H9 (cell line): ENCODE measurements at regions not wholly inside any gene's neighbourhood (a gene's known extent, or its start where the extent isn't known, plus 50 kb on each side); places are given as distances from the start of the nearest gene placed in this dataset.

Experiments used
- DNase-seq: peaks from one replicate; pipeline ENCODE4 v3.0.0-alpha.2; 2017
- H2AFZ ChIP-seq: one replicate; pipeline ENCODE4 v1.6.1; 2013; ENCODE audit warnings: mild to moderate bottlenecking, low read length, control low read depth, moderate library complexity
- H2AK5ac ChIP-seq: 2 replicates; pipeline ENCODE4 v1.6.1; 2013; ENCODE audit warnings: low read length, control low read depth, mixed read lengths; ENCODE audit not compliant: insufficient read length
- H2BK120ac ChIP-seq: one replicate; pipeline ENCODE4 v1.6.1; 2013; ENCODE audit warnings: low read depth, mild to moderate bottlenecking, low read length, control low read depth, inconsistent platforms; ENCODE audit not compliant: poor library complexity, severe bottlenecking
- H2BK12ac ChIP-seq: 2 replicates; pipeline ENCODE4 v1.6.1; 2013; ENCODE audit warnings: low read length, control low read depth, mixed read lengths, low read depth; ENCODE audit not compliant: insufficient read length
- H2BK15ac ChIP-seq: 2 replicates; pipeline ENCODE4 v1.6.1; 2013; ENCODE audit warnings: low read depth, low read length, control low read depth
- H2BK20ac ChIP-seq: one replicate; pipeline ENCODE4 v1.6.1; 2013; ENCODE audit warnings: low read depth, mild to moderate bottlenecking, low read length, control low read depth, inconsistent platforms; ENCODE audit not compliant: poor library complexity, severe bottlenecking
- H2BK5ac ChIP-seq: 2 replicates; pipeline ENCODE4 v1.6.1; 2013; ENCODE audit warnings: low read length, control low read depth, mixed read lengths; ENCODE audit not compliant: insufficient read length
- H3K14ac ChIP-seq: 2 replicates; pipeline ENCODE4 v1.6.1; 2013; ENCODE audit warnings: low read length, control low read depth; ENCODE audit not compliant: insufficient read depth
- H3K18ac ChIP-seq: 2 replicates; pipeline ENCODE4 v1.6.1; 2013; ENCODE audit warnings: low read depth, mild to moderate bottlenecking, mixed read lengths, low read length, control low read depth; ENCODE audit not compliant: insufficient read length
- H3K23ac ChIP-seq: 2 replicates; pipeline ENCODE4 v1.6.1; 2013; ENCODE audit warnings: low read length, control low read depth, mixed read lengths, low read depth; ENCODE audit not compliant: insufficient read length
- H3K23me2 ChIP-seq: 2 replicates; pipeline ENCODE4 v1.6.1; 2013; ENCODE audit warnings: low read depth, mild to moderate bottlenecking, mixed read lengths, low read length, control low read depth; ENCODE audit not compliant: insufficient read length, poor library complexity, severe bottlenecking
- H3K27ac ChIP-seq: 2 replicates; pipeline ENCODE4 v1.5.1; 2013; ENCODE audit warnings: low read length, control low read depth, mixed read lengths, low read depth; ENCODE audit not compliant: insufficient read length
- H3K27me3 ChIP-seq: 2 replicates; pipeline ENCODE4 v1.6.1; 2013; ENCODE audit warnings: low read length, control low read depth, inconsistent platforms; ENCODE audit not compliant: insufficient read depth
- H3K4ac ChIP-seq: 2 replicates; pipeline ENCODE4 v1.6.1; 2013; ENCODE audit warnings: low read depth, mild to moderate bottlenecking, control low read depth, inconsistent platforms, low read length, moderate library complexity
- H3K4me1 ChIP-seq: 2 replicates; pipeline ENCODE4 v1.6.1; 2013; ENCODE audit warnings: low read length, control low read depth, inconsistent platforms; ENCODE audit not compliant: insufficient read depth
- H3K4me2 ChIP-seq: 2 replicates; pipeline ENCODE4 v1.6.1; 2013; ENCODE audit warnings: low read length, control low read depth, mixed read lengths; ENCODE audit not compliant: insufficient read length, insufficient read depth
- H3K56ac ChIP-seq: 2 replicates; pipeline ENCODE4 v1.6.1; 2013; ENCODE audit warnings: low read depth, mild to moderate bottlenecking, mixed read lengths, low read length, control low read depth; ENCODE audit not compliant: insufficient read length
- H3K79me1 ChIP-seq: 2 replicates; pipeline ENCODE4 v1.6.1; 2013; ENCODE audit warnings: low read depth, mild to moderate bottlenecking, moderate library complexity, low read length, control low read depth, inconsistent platforms; ENCODE audit not compliant: insufficient read depth, poor library complexity, severe bottlenecking
- H3K79me2 ChIP-seq: 2 replicates; pipeline ENCODE4 v1.6.1; 2013; ENCODE audit warnings: low read length, control low read depth, inconsistent platforms; ENCODE audit not compliant: insufficient read depth
- H3K9ac ChIP-seq: 2 replicates; pipeline ENCODE4 v1.6.1; 2013; ENCODE audit warnings: low read length, control low read depth, mixed read lengths; ENCODE audit not compliant: insufficient read length; ENCODE audit errors: extremely low read depth
- H3K9me3 ChIP-seq: one replicate; pipeline ENCODE4 v1.6.1; 2013; ENCODE audit warnings: low read depth, low read length, inconsistent platforms; ENCODE audit not compliant: control insufficient read depth
- H3T11ph ChIP-seq: one replicate; pipeline ENCODE4 v1.6.1; 2013; ENCODE audit warnings: mild to moderate bottlenecking, low read length, control low read depth, inconsistent platforms
- H4K20me1 ChIP-seq: one replicate; pipeline ENCODE4 v1.6.1; 2013; ENCODE audit not compliant: control insufficient read depth, insufficient read length, insufficient read depth
- H4K5ac ChIP-seq: 2 replicates; pipeline ENCODE4 v1.6.1; 2013; ENCODE audit warnings: low read depth, mild to moderate bottlenecking, mixed read lengths, low read length, control low read depth; ENCODE audit not compliant: insufficient read length
- H4K8ac ChIP-seq: replicated peaks from 2 replicates; pipeline ENCODE4 v1.6.1; 2013; ENCODE audit warnings: low read length, control low read depth, mixed read lengths, low read depth; ENCODE audit not compliant: insufficient read length
- H4K91ac ChIP-seq: 2 replicates; pipeline ENCODE4 v1.6.1; 2013; ENCODE audit warnings: low read depth, mild to moderate bottlenecking, moderate library complexity, mixed read lengths, low read length, control low read depth; ENCODE audit not compliant: insufficient read length
- H3K27ac Mint-ChIP-seq, 3 experiments: 2 replicates in 2 of 3; 3 replicates in 1 of 3; pipeline ENCODE4 v1.8.0; 2020 to 2021; ENCODE audit warnings: mixed read lengths in 3 of 3, mild to moderate bottlenecking in 1 of 3, moderate library complexity in 1 of 3
- H3K27me3 Mint-ChIP-seq: 2 replicates; pipeline ENCODE4 v1.8.0; 2021; ENCODE audit warnings: low read depth, mild to moderate bottlenecking, moderate library complexity, mixed read lengths
- H3K36me3 Mint-ChIP-seq, 3 experiments: 2 replicates in 2 of 3; 3 replicates in 1 of 3; pipeline ENCODE4 v1.8.0; 2020 to 2021; ENCODE audit warnings: low read depth in 3 of 3, mixed read lengths in 3 of 3; ENCODE audit not compliant: insufficient read depth in 1 of 3
- H3K4me1 Mint-ChIP-seq, 2 experiments: 2 replicates each; pipeline ENCODE4 v1.8.0; 2020; ENCODE audit warnings: mixed read lengths in 2 of 2
- H3K4me3 Mint-ChIP-seq, 2 experiments: 2 replicates in 1 of 2; 3 replicates in 1 of 2; pipeline ENCODE4 v1.8.0; 2020 to 2021; ENCODE audit warnings: mild to moderate bottlenecking in 2 of 2, mixed read lengths in 2 of 2, moderate library complexity in 1 of 2
- H3K9me3 Mint-ChIP-seq, 2 experiments: 2 replicates in 1 of 2; 3 replicates in 1 of 2; pipeline ENCODE4 v1.8.0; 2020; ENCODE audit warnings: mild to moderate bottlenecking in 2 of 2, mixed read lengths in 2 of 2, moderate library complexity in 1 of 2
- TF ChIP-seq, protein P1 (sequence below): fragments of 200-600 bp; sonication (generic); conservative IDR thresholded peaks from 3 replicates; pipeline ENCODE4 v1.8.0; 2021; ENCODE audit warnings: antibody characterized with exemption, mild to moderate bottlenecking

DNA sequence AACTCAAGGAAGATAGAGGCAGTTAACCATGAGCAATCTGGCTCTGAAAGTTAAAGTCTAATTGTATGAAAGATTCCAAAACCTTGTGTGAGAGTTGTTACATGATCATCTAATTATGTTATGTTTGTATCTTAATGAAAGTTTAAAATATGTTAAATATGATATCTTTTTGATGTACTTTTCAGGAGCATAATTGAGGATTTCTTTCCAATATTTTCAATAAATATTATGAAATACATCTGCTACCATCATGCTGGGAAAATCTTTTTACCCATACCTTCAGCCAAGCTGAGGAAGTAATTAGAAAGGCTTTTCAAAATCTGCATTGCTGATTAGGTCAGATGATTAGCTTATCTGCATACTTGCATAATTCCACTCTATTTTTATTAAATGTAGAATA, 318.4 kb downstream of the KLF12 start:
- Histone ChIP-seq H3K27me3 (no peaks in the 10 kb centered on the region), H3K79me1 (no peaks in the 10 kb centered on the region), H2BK20ac (no peak overlapping the region), H3K18ac (no peak overlapping the region), H4K5ac (no peak overlapping the region), H3K23ac (no peak overlapping the region), H3K14ac (no peak overlapping the region), H3T11ph (no peak overlapping the region), H3K4me1 (no peaks in the 10 kb centered on the region), H2BK15ac (no peak overlapping the region), H2BK5ac (no peak overlapping the region), H4K20me1 (no peaks in the 10 kb centered on the region), H3K27ac (no peak overlapping the region), H2AK5ac (no peak overlapping the region), H3K9ac (no peak overlapping the region), H4K8ac (no peak overlapping the region), H3K79me2 (no peaks in the 10 kb centered on the region), H3K9me3 (no peaks in the 10 kb centered on the region), H3K4me2 (no peak overlapping the region), H3K4ac (no peak overlapping the region), H3K23me2 (no peaks in the 10 kb centered on the region), H2AFZ (no peak overlapping the region), H3K56ac (no peak overlapping the region), H2BK12ac (no peak overlapping the region), H2BK120ac (no peak overlapping the region), H4K91ac (no peak overlapping the region)
- Mint-ChIP-seq H3K27ac (no peak overlapping the region), H3K4me3 (no peak overlapping the region), H3K9me3 (no peaks in the 10 kb centered on the region), H3K4me1 (peaks cover 0 to 9% of the 10 kb centered on the region in 2 experiments; a peak in 2 of 4 replicates), H3K36me3 (peaks cover 0 to 3% (median 0%) of the 10 kb centered on the region in 3 experiments; a peak in 1 of 7 replicates), H3K27me3 (no peaks in the 10 kb centered on the region)
- DNase-seq, result no peak
- TF ChIP-seq, protein P1, sequence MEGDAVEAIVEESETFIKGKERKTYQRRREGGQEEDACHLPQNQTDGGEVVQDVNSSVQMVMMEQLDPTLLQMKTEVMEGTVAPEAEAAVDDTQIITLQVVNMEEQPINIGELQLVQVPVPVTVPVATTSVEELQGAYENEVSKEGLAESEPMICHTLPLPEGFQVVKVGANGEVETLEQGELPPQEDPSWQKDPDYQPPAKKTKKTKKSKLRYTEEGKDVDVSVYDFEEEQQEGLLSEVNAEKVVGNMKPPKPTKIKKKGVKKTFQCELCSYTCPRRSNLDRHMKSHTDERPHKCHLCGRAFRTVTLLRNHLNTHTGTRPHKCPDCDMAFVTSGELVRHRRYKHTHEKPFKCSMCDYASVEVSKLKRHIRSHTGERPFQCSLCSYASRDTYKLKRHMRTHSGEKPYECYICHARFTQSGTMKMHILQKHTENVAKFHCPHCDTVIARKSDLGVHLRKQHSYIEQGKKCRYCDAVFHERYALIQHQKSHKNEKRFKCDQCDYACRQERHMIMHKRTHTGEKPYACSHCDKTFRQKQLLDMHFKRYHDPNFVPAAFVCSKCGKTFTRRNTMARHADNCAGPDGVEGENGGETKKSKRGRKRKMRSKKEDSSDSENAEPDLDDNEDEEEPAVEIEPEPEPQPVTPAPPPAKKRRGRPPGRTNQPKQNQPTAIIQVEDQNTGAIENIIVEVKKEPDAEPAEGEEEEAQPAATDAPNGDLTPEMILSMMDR, result no peak
